ENCODE measurements at regions not wholly inside any gene's neighbourhood (a gene's known extent, or its start where the extent isn't known, plus 50 kb on each side); places are given as distances from the start of the nearest gene placed in this dataset.
A peak's percentile ranks its signal among the peaks of the same experiment; 100 is the strongest.
"Not testable (repeated sequence)": the region's sequence is repeated elsewhere in the genome, so short reads cannot be mapped to it uniquely, and the experiment has no call there.

DNA sequence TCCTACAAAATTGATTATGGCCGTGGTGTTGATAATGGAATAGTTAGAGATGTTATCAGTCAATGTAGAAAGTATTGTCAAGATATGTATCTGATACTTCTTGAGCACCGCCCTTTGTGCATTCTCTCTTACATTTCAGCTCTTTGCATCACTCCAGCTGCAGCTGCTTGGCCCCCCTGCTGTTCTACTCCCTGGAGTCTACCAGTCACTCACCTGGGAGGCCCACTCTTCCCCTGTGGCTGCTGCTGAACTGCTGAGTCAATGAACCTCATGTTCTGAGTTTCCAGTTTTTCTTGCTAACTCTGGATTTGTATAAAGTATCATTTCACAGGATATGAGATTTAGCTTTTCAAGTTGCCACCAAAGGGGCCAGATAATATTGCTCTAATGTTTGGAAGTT lies 312.8 kb upstream of the SLC16A7 start:
- Histone ChIP-seq H3K9ac (ENCODE audit: low read length in 5 of 5) (no peak overlapping the region), H3K27me3 (ENCODE audit: control insufficient read depth in 5 of 5, insufficient read depth in 4 of 5, low read length in 5 of 5) (no peaks in the 10 kb centered on the region), H3K27ac (ENCODE audit: low read depth, low read length) (no peak overlapping the region), H3K4me1 (ENCODE audit: control insufficient read depth in 5 of 5, insufficient read depth in 5 of 5, low read length in 5 of 5) (no peaks in the 10 kb centered on the region), H3K4me3 (ENCODE audit: low read depth in 1 of 5, low read length in 5 of 5) (no peak overlapping the region), H3K9me3 (ENCODE audit: control insufficient read depth in 5 of 5, low read length in 5 of 5) (no peaks in the 10 kb centered on the region), H3K36me3 (ENCODE audit: control insufficient read depth in 5 of 5, insufficient read depth in 5 of 5, low read length in 5 of 5) (no peaks in the 10 kb centered on the region)

DNA sequence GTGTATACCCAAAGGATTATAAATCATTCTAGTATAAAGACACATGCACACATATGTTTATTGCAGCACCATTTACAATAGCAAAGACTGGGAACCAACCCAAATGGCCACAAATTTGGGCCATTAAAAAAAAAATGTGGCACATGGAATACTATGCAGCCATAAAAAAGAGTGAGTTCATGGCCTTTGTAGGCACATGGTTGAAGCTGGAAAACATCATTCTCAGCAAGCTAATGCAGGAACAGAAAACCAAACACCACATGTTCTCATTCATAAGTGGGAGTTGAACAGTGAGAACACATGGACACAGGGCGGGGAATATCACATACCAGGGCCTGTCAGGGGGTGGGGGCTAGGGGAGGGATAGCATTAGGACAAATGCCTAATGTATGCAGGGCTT lies 322.3 kb upstream of the SLC16A7 start:
- H3K9ac ChIP-seq (ENCODE audit: low read length in 5 of 5); H3K27me3 ChIP-seq (ENCODE audit: control insufficient read depth in 5 of 5, insufficient read depth in 4 of 5, low read length in 5 of 5); H3K36me3 ChIP-seq (ENCODE audit: control insufficient read depth in 5 of 5, insufficient read depth in 5 of 5, low read length in 5 of 5); H3K4me1 ChIP-seq (ENCODE audit: control insufficient read depth in 5 of 5, insufficient read depth in 5 of 5, low read length in 5 of 5); H3K4me3 ChIP-seq (ENCODE audit: low read depth in 1 of 5, low read length in 5 of 5); H3K9me3 ChIP-seq (ENCODE audit: control insufficient read depth in 5 of 5, low read length in 5 of 5); H3K27ac ChIP-seq (ENCODE audit: low read depth, low read length): not testable (repeated sequence)

GRCh38 chr12:59268295-59268809 lies 327.5 kb upstream of the SLC16A7 start:
- no peak overlapping the region for H3K9ac ChIP-seq (ENCODE audit: low read length in 5 of 5)
- H3K4me1 ChIP-seq (ENCODE audit: control insufficient read depth in 5 of 5, insufficient read depth in 5 of 5, low read length in 5 of 5): no peaks in the 10 kb centered on the region
- H3K27me3 ChIP-seq (ENCODE audit: control insufficient read depth in 5 of 5, insufficient read depth in 4 of 5, low read length in 5 of 5): no peaks in the 10 kb centered on the region

DNA sequence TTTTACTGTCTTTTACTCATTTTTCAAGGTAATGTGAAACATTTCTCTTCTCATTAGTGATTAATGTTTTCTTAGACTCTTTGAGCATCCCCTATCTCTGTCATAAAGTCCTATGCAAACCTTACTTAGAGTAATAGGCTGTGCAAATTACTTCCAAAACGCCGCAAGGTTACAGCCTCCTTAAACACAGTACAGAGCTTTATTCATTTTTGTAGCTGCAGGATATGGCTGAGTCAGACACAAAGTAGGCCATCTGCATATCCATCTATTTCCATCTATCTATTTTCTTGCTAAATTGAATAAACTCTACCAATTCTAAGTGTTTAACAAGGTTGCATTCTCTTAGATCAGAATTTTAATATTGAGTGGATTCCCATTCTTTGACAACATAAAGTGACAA lies 335.6 kb upstream of the SLC16A7 start:
- no peak overlapping the region for H3K4me3 ChIP-seq (ENCODE audit: low read depth in 1 of 5, low read length in 5 of 5)
- H3K27me3 ChIP-seq (ENCODE audit: control insufficient read depth in 5 of 5, insufficient read depth in 4 of 5, low read length in 5 of 5): no peaks in the 10 kb centered on the region
- no peaks in the 10 kb centered on the region for H3K4me1 ChIP-seq (ENCODE audit: control insufficient read depth in 5 of 5, insufficient read depth in 5 of 5, low read length in 5 of 5)
- H3K36me3 ChIP-seq (ENCODE audit: control insufficient read depth in 5 of 5, insufficient read depth in 5 of 5, low read length in 5 of 5): no peaks in the 10 kb centered on the region
- no peak overlapping the region for H3K27ac ChIP-seq (ENCODE audit: low read depth, low read length)
- H3K9ac ChIP-seq (ENCODE audit: low read length in 5 of 5): no peak overlapping the region
- peaks cover 0 to 3% (median 0%) of the 10 kb centered on the region in 5 donors for H3K9me3 ChIP-seq (ENCODE audit: control insufficient read depth in 5 of 5, low read length in 5 of 5)

More at GRCh38 chr12:59268295-59268809, 327.5 kb upstream of the SLC16A7 start:
- H3K9me3 ChIP-seq (ENCODE audit: control insufficient read depth in 5 of 5, low read length in 5 of 5): peaks cover 0 to 12% (median 0%) of the 10 kb centered on the region in 5 donors
- H3K4me3 ChIP-seq (ENCODE audit: low read depth in 1 of 5, low read length in 5 of 5): no peak overlapping the region
- H3K27ac ChIP-seq (ENCODE audit: low read depth, low read length): no peak overlapping the region
- H3K36me3 ChIP-seq (ENCODE audit: control insufficient read depth in 5 of 5, insufficient read depth in 5 of 5, low read length in 5 of 5): no peaks in the 10 kb centered on the region

- Histone ChIP-seq H3K36me3 (ENCODE audit: control insufficient read depth in 5 of 5, insufficient read depth in 5 of 5, low read length in 5 of 5) (no peaks in the 10 kb centered on the region), H3K9me3 (ENCODE audit: control insufficient read depth in 5 of 5, low read length in 5 of 5) (peaks cover 2 to 22% (median 13%) of the 10 kb centered on the region in 5 donors), H3K9ac (ENCODE audit: low read length in 5 of 5) (no peak overlapping the region), H3K4me3 (ENCODE audit: low read depth in 1 of 5, low read length in 5 of 5) (peak overlapping the region in 1 of 5 donors; percentile 33), H3K4me1 (ENCODE audit: control insufficient read depth in 5 of 5, insufficient read depth in 5 of 5, low read length in 5 of 5) (no peaks in the 10 kb centered on the region), H3K27me3 (ENCODE audit: control insufficient read depth in 5 of 5, insufficient read depth in 4 of 5, low read length in 5 of 5) (no peaks in the 10 kb centered on the region), H3K27ac (ENCODE audit: low read depth, low read length) (no peak overlapping the region)
Measured at GRCh38 chr12:59252731-59253130, 332.4 kb upstream of the LRIG3 start.

DNA sequence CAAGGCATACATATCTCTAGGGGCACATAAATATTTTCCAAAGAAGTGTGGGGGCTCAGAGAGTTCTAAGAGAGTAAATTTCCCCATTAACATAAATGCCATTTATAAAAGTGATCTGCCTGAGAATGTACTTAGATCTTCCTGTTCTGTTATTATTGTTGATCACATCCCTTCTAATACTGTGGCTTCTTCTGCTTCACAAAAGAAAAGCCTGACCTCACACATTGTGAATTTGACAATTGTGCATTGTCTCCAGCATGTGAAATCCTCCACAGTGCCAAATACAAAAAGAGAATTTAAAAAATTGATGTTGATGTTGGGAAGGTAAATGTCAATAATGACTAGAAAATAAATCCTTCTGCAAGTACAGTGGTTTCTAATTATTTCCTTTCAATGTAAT lies 330.5 kb upstream of the LRIG3 start:
- Histone ChIP-seq H3K27ac (ENCODE audit: low read depth, low read length) (no peak overlapping the region), H3K9me3 (ENCODE audit: control insufficient read depth in 5 of 5, low read length in 5 of 5) (peaks cover 2 to 20% (median 13%) of the 10 kb centered on the region in 5 donors), H3K36me3 (ENCODE audit: control insufficient read depth in 5 of 5, insufficient read depth in 5 of 5, low read length in 5 of 5) (no peaks in the 10 kb centered on the region), H3K9ac (ENCODE audit: low read length in 5 of 5) (no peak overlapping the region), H3K27me3 (ENCODE audit: control insufficient read depth in 5 of 5, insufficient read depth in 4 of 5, low read length in 5 of 5) (no peaks in the 10 kb centered on the region), H3K4me3 (ENCODE audit: low read depth in 1 of 5, low read length in 5 of 5) (no peak overlapping the region), H3K4me1 (ENCODE audit: control insufficient read depth in 5 of 5, insufficient read depth in 5 of 5, low read length in 5 of 5) (no peaks in the 10 kb centered on the region)

GRCh38 chr12:59240048-59240447 lies 319.7 kb upstream of the LRIG3 start:
- Histone ChIP-seq H3K4me3 (ENCODE audit: low read depth in 1 of 5, low read length in 5 of 5) (no peak overlapping the region), H3K4me1 (ENCODE audit: control insufficient read depth in 5 of 5, insufficient read depth in 5 of 5, low read length in 5 of 5) (no peaks in the 10 kb centered on the region), H3K27ac (ENCODE audit: low read depth, low read length) (no peak overlapping the region), H3K36me3 (ENCODE audit: control insufficient read depth in 5 of 5, insufficient read depth in 5 of 5, low read length in 5 of 5) (no peaks in the 10 kb centered on the region), H3K9ac (ENCODE audit: low read length in 5 of 5) (no peak overlapping the region), H3K9me3 (ENCODE audit: control insufficient read depth in 5 of 5, low read length in 5 of 5) (no peaks in the 10 kb centered on the region), H3K27me3 (ENCODE audit: control insufficient read depth in 5 of 5, insufficient read depth in 4 of 5, low read length in 5 of 5) (no peaks in the 10 kb centered on the region)

DNA sequence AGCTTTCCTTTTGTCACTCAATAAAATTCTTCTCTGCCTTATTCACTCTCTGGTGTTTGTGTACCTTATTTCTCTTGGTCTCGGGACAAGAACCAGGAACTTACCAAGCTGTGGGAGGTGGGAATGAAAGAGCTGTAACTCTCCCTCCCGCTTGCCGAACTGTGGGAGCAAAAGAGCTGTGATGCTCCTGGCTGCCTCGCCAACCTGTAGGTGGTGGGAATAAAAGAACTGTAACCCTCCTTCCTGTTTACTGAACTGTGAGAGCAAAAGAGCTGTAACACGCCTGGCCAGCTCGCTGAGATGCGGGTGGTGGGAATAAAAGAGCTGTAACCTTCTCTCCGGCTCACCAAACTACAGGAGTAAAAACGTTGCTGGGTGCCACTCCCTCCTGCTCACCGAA lies 314.1 kb upstream of the LRIG3 start:
- H3K27ac ChIP-seq (ENCODE audit: low read depth, low read length): no peak overlapping the region
- peaks cover 0 to 5% (median 0%) of the 10 kb centered on the region in 5 donors for H3K9me3 ChIP-seq (ENCODE audit: control insufficient read depth in 5 of 5, low read length in 5 of 5)
- H3K4me1 ChIP-seq (ENCODE audit: control insufficient read depth in 5 of 5, insufficient read depth in 5 of 5, low read length in 5 of 5): no peaks in the 10 kb centered on the region
- no peaks in the 10 kb centered on the region for H3K36me3 ChIP-seq (ENCODE audit: control insufficient read depth in 5 of 5, insufficient read depth in 5 of 5, low read length in 5 of 5)
- no peak overlapping the region for H3K9ac ChIP-seq (ENCODE audit: low read length in 5 of 5)
- no peaks in the 10 kb centered on the region for H3K27me3 ChIP-seq (ENCODE audit: control insufficient read depth in 5 of 5, insufficient read depth in 4 of 5, low read length in 5 of 5)
- H3K4me3 ChIP-seq (ENCODE audit: low read depth in 1 of 5, low read length in 5 of 5): no peak overlapping the region

DNA sequence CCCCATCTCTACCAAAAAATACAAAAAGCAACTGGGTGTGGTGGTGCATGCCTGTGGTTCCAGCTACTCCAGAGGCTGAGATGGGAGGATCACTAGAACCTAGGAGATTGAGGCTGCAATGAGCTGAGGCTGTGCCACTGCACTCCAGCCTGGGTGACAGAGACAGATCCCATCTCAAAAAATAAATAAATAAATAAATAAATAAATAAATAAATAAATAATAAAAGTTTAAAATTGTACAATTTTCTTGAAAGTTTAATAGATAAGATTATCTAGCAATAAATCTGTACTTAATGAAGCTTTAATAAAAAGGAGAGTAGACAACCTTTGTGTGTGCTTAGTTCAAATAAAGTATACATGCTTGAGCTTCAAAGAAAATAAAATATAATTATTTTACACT lies 310.0 kb upstream of the LRIG3 start:
- Histone ChIP-seq H3K9ac (ENCODE audit: low read length in 5 of 5) (no peak overlapping the region), H3K4me3 (ENCODE audit: low read depth in 1 of 5, low read length in 5 of 5) (no peak overlapping the region), H3K27me3 (ENCODE audit: control insufficient read depth in 5 of 5, insufficient read depth in 4 of 5, low read length in 5 of 5) (no peaks in the 10 kb centered on the region), H3K27ac (ENCODE audit: low read depth, low read length) (no peak overlapping the region), H3K9me3 (ENCODE audit: control insufficient read depth in 5 of 5, low read length in 5 of 5) (peaks cover 0 to 5% (median 0%) of the 10 kb centered on the region in 5 donors), H3K36me3 (ENCODE audit: control insufficient read depth in 5 of 5, insufficient read depth in 5 of 5, low read length in 5 of 5) (no peaks in the 10 kb centered on the region), H3K4me1 (ENCODE audit: control insufficient read depth in 5 of 5, insufficient read depth in 5 of 5, low read length in 5 of 5) (no peaks in the 10 kb centered on the region)

GRCh38 chr12:59219148-59219547 lies 298.8 kb upstream of the LRIG3 start:
- Histone ChIP-seq H3K27ac (ENCODE audit: low read depth, low read length) (no peak overlapping the region), H3K27me3 (ENCODE audit: control insufficient read depth in 5 of 5, insufficient read depth in 4 of 5, low read length in 5 of 5) (no peaks in the 10 kb centered on the region), H3K4me3 (ENCODE audit: low read depth in 1 of 5, low read length in 5 of 5) (no peak overlapping the region), H3K9ac (ENCODE audit: low read length in 5 of 5) (no peak overlapping the region), H3K36me3 (ENCODE audit: control insufficient read depth in 5 of 5, insufficient read depth in 5 of 5, low read length in 5 of 5) (no peaks in the 10 kb centered on the region), H3K4me1 (ENCODE audit: control insufficient read depth in 5 of 5, insufficient read depth in 5 of 5, low read length in 5 of 5) (no peaks in the 10 kb centered on the region), H3K9me3 (ENCODE audit: control insufficient read depth in 5 of 5, low read length in 5 of 5) (no peaks in the 10 kb centered on the region)

- Histone ChIP-seq H3K4me1 (ENCODE audit: control insufficient read depth in 5 of 5, insufficient read depth in 5 of 5, low read length in 5 of 5) (no peaks in the 10 kb centered on the region), H3K36me3 (ENCODE audit: control insufficient read depth in 5 of 5, insufficient read depth in 5 of 5, low read length in 5 of 5) (no peaks in the 10 kb centered on the region), H3K9me3 (ENCODE audit: control insufficient read depth in 5 of 5, low read length in 5 of 5) (no peaks in the 10 kb centered on the region), H3K27me3 (ENCODE audit: control insufficient read depth in 5 of 5, insufficient read depth in 4 of 5, low read length in 5 of 5) (no peaks in the 10 kb centered on the region), H3K4me3 (ENCODE audit: low read depth in 1 of 5, low read length in 5 of 5) (no peak overlapping the region), H3K27ac (ENCODE audit: low read depth, low read length) (no peak overlapping the region), H3K9ac (ENCODE audit: low read length in 5 of 5) (no peak overlapping the region)
Measured at GRCh38 chr12:59196989-59197388, 276.7 kb upstream of the LRIG3 start.

Measured in subcutaneous abdominal adipose tissue (tissue), 5 donors.